ENCODE measurements at regions not wholly inside any gene's neighbourhood (a gene's known extent, or its start where the extent isn't known, plus 50 kb on each side); places are given as distances from the start of the nearest gene placed in this dataset.
"Not testable (repeated sequence)": the region's sequence is repeated elsewhere in the genome, so short reads cannot be mapped to it uniquely, and the experiment has no call there.

DNA sequence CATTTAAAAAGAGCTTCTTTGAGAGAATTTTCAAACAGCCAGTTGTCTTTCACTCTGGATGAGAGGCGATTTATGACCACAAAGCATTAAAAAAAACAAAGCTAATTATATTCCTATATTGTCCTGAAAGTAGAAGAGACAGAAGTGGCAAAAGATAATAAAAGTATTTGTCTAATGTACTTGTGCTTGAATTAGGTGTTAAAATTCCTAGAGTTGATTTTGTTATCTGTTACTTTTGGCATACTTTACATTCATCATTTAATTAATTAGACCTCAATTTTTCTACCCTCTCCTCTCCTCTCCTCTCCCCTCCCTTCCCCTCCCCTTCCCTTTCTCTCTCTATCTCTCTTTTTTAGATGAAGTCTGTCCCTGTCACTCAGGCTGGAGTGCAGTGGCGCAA lies 635.1 kb upstream of the ZNF385D start:
- no peaks in the 10 kb centered on the region for H3K27me3 ChIP-seq (replicated peaks; ENCODE audit: control insufficient read depth, insufficient read depth, low read length)
- DNase-seq (ENCODE audit: extremely low read depth, insufficient read length), result no peak
- no peak overlapping the region for H3K4me3 ChIP-seq (replicated peaks; ENCODE audit: low read depth, low read length)
- TF ChIP-seq, protein P1, sequence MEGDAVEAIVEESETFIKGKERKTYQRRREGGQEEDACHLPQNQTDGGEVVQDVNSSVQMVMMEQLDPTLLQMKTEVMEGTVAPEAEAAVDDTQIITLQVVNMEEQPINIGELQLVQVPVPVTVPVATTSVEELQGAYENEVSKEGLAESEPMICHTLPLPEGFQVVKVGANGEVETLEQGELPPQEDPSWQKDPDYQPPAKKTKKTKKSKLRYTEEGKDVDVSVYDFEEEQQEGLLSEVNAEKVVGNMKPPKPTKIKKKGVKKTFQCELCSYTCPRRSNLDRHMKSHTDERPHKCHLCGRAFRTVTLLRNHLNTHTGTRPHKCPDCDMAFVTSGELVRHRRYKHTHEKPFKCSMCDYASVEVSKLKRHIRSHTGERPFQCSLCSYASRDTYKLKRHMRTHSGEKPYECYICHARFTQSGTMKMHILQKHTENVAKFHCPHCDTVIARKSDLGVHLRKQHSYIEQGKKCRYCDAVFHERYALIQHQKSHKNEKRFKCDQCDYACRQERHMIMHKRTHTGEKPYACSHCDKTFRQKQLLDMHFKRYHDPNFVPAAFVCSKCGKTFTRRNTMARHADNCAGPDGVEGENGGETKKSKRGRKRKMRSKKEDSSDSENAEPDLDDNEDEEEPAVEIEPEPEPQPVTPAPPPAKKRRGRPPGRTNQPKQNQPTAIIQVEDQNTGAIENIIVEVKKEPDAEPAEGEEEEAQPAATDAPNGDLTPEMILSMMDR (IDR thresholded peaks at IDR 0.05; ENCODE audit: insufficient read depth, low read length, poor library complexity, severe bottlenecking), result no peak
- no peaks in the 10 kb centered on the region for H3K36me3 ChIP-seq (ENCODE audit: control insufficient read depth, insufficient read depth, low read length)

- DNase-seq (ENCODE audit: extremely low read depth, insufficient read length), result no peak
Observed at GRCh38 chr3:22392286-22392685, 641.3 kb upstream of the ZNF385D start.

DNA sequence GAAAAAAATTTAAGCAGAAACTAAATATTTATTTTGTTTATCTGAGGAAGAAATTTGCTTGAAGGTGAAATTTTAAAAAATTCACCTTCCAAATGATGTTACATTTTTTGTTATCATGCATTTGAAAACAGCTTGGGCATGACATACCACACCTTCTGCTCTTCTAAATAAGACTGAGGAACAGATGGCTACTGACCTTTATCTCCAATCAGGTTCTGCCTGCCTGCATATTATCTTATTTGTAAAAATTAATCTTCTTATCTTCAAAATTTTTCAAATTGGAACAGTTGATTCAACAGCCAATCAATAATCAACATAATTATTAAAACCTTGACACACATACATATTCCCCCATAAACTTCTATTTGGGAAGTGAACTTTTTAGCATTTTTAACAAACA lies 641.8 kb upstream of the ZNF385D start:
- no peaks in the 10 kb centered on the region for H3K27me3 ChIP-seq (replicated peaks; ENCODE audit: control insufficient read depth, insufficient read depth, low read length)
- H3K4me3 ChIP-seq (replicated peaks; ENCODE audit: low read depth, low read length), result no peak overlapping the region
- TF ChIP-seq, protein P1 (IDR thresholded peaks at IDR 0.05; ENCODE audit: insufficient read depth, low read length, poor library complexity, severe bottlenecking), result no peak
- DNase-seq (ENCODE audit: extremely low read depth, insufficient read length), result no peak
- no peaks in the 10 kb centered on the region for H3K36me3 ChIP-seq (ENCODE audit: control insufficient read depth, insufficient read depth, low read length)

More at GRCh38 chr3:22392286-22392685, 641.3 kb upstream of the ZNF385D start:
- Histone ChIP-seq H3K27me3 (replicated peaks; ENCODE audit: control insufficient read depth, insufficient read depth, low read length) (no peaks in the 10 kb centered on the region), H3K36me3 (ENCODE audit: control insufficient read depth, insufficient read depth, low read length) (no peaks in the 10 kb centered on the region), H3K4me3 (replicated peaks; ENCODE audit: low read depth, low read length) (no peak overlapping the region)
- TF ChIP-seq, protein P1 (IDR thresholded peaks at IDR 0.05; ENCODE audit: insufficient read depth, low read length, poor library complexity, severe bottlenecking), result no peak

GRCh38 chr3:22399566-22399965 lies 648.6 kb upstream of the ZNF385D start:
- no peak for DNase-seq (ENCODE audit: extremely low read depth, insufficient read length)
- Histone ChIP-seq H3K4me3 (replicated peaks; ENCODE audit: low read depth, low read length) (no peak overlapping the region), H3K36me3 (ENCODE audit: control insufficient read depth, insufficient read depth, low read length) (no peaks in the 10 kb centered on the region), H3K27me3 (replicated peaks; ENCODE audit: control insufficient read depth, insufficient read depth, low read length) (no peaks in the 10 kb centered on the region)
- TF ChIP-seq, protein P1 (IDR thresholded peaks at IDR 0.05; ENCODE audit: insufficient read depth, low read length, poor library complexity, severe bottlenecking), result no peak

DNA sequence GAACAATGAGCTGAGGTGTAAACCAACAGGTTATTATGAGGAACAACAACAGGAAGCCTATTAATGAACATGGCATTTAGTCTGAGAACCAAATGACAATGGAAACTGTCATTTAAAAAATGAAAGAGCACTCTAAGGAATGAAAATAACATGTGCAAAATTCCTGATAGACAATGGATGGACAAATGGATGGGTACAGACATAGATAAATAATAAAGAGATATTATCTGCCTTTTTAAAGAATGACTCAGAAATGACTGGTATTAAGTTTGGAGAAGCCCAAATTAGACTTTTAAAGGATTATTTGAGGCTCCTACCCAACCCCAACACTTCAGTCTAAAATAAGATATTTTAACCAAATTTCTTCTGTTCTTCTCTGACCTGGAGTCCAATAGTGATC lies 650.5 kb upstream of the ZNF385D start:
- H3K4me3 ChIP-seq (replicated peaks; ENCODE audit: low read depth, low read length), result no peak overlapping the region
- H3K36me3 ChIP-seq (ENCODE audit: control insufficient read depth, insufficient read depth, low read length), result no peaks in the 10 kb centered on the region
- TF ChIP-seq, protein P1 (IDR thresholded peaks at IDR 0.05; ENCODE audit: insufficient read depth, low read length, poor library complexity, severe bottlenecking), result no peak
- no peaks in the 10 kb centered on the region for H3K27me3 ChIP-seq (replicated peaks; ENCODE audit: control insufficient read depth, insufficient read depth, low read length)
- DNase-seq (ENCODE audit: extremely low read depth, insufficient read length), result no peak

GRCh38 chr3:22414239-22414638 lies 663.2 kb upstream of the ZNF385D start:
- H3K27me3 ChIP-seq (replicated peaks; ENCODE audit: control insufficient read depth, insufficient read depth, low read length), result no peaks in the 10 kb centered on the region
- no peak overlapping the region for H3K4me3 ChIP-seq (replicated peaks; ENCODE audit: low read depth, low read length)
- H3K36me3 ChIP-seq (ENCODE audit: control insufficient read depth, insufficient read depth, low read length), result no peaks in the 10 kb centered on the region
- no peak for DNase-seq (ENCODE audit: extremely low read depth, insufficient read length)
- TF ChIP-seq, protein P1 (IDR thresholded peaks at IDR 0.05; ENCODE audit: insufficient read depth, low read length, poor library complexity, severe bottlenecking), result no peak

DNA sequence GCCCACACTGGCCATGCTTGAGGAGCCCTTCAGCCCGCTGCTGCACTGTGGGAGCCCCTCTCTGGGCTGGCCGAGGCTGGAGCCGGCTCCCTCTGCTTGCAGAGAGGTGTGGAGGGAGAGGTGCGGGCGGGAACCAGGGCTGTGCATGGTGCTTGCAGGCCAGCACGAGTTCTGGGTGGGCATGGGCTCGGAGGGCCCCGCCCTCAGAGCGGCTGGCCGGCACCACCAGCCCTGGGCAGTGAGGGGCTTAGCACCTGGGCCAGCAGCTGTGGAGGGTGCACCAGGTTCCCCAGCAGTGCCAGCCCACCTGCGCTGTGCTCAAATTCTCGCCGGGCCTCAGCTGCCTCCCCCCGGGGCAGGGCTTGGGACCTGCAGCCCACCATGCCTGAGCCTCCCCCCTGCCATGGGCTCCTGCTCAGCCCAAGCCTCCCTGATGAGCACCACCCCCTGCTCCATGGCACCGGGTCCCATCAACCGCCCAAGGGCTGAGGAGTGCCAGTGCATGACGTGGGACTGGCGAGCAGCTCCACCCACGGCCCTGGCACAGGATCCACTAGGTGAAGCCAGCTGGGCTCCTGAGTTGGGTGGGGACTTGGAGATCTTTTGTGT lies 665.9 kb upstream of the ZNF385D start:
- not testable (repeated sequence) for H3K27me3 ChIP-seq (replicated peaks; ENCODE audit: control insufficient read depth, insufficient read depth, low read length); H3K36me3 ChIP-seq (ENCODE audit: control insufficient read depth, insufficient read depth, low read length); H3K4me3 ChIP-seq (replicated peaks; ENCODE audit: low read depth, low read length); DNase-seq (ENCODE audit: extremely low read depth, insufficient read length)
